Neural progenitor cell (in vitro differentiated cells): ENCODE measurements at regions not wholly inside any gene's neighbourhood (a gene's known extent, or its start where the extent isn't known, plus 50 kb on each side); places are given as distances from the start of the nearest gene placed in this dataset.

Experiments used
- DNase-seq: peaks from one replicate; pipeline ENCODE4 v3.0.0-alpha.2; 2016; ENCODE audit warnings: low spot score
- H2AFZ ChIP-seq: fragments of 200-600 bp; sonication (generic); replicated peaks from 2 replicates; pipeline ENCODE4 v1.6.1; 2016; ENCODE audit warnings: antibody characterized with exemption
- H3F3A ChIP-seq: fragments of 200-600 bp; sonication (generic); 2 replicates; pipeline ENCODE4 v1.6.1; 2016; ENCODE audit warnings: antibody characterized with exemption, low read depth
- H3K27ac ChIP-seq: fragments of 200-600 bp; sonication (generic); 2 replicates; pipeline ENCODE4 v1.5.1; 2016; ENCODE audit warnings: mild to moderate bottlenecking
- H3K27me3 ChIP-seq: fragments of 200-600 bp; sonication (generic); 2 replicates; pipeline ENCODE4 v1.6.1; 2016; ENCODE audit warnings: mild to moderate bottlenecking, moderate library complexity
- H3K36me3 ChIP-seq: fragments of 200-600 bp; sonication (generic); 2 replicates; pipeline ENCODE4 v1.5.1; 2016
- H3K4me1 ChIP-seq: fragments of 200-600 bp; sonication (generic); 2 replicates; pipeline ENCODE4 v1.6.1; 2016; ENCODE audit warnings: mixed run types
- H3K4me2 ChIP-seq: fragments of 200-600 bp; sonication (generic); 2 replicates; pipeline ENCODE4 v1.6.1; 2016
- H3K4me3 ChIP-seq: fragments of 200-600 bp; sonication (generic); 2 replicates; pipeline ENCODE4 v1.5.1; 2016
- H3K79me2 ChIP-seq: fragments of 200-600 bp; sonication (generic); 2 replicates; pipeline ENCODE4 v1.6.1; 2016; ENCODE audit warnings: low read depth
- H3K9ac ChIP-seq: fragments of 200-600 bp; sonication (generic); 2 replicates; pipeline ENCODE4 v1.6.1; 2016
- H3K9me3 ChIP-seq: fragments of 200-600 bp; sonication (generic); 2 replicates; pipeline ENCODE4 v1.5.1; 2016; ENCODE audit warnings: low read depth
- H4K20me1 ChIP-seq: fragments of 200-600 bp; sonication (generic); 2 replicates; pipeline ENCODE4 v1.6.1; 2016; ENCODE audit warnings: low read depth
- H3K27ac Mint-ChIP-seq: 3 replicates; pipeline ENCODE4 v1.8.0; 2021; ENCODE audit warnings: mixed read lengths
- H3K27me3 Mint-ChIP-seq: 2 replicates; pipeline ENCODE4 v1.8.0; 2022; ENCODE audit warnings: low read depth, mild to moderate bottlenecking, inconsistent platforms, moderate library complexity, mixed read lengths; ENCODE audit not compliant: insufficient read depth
- H3K36me3 Mint-ChIP-seq: 3 replicates; pipeline ENCODE4 v1.8.0; 2021; ENCODE audit warnings: mixed read lengths
- H3K4me1 Mint-ChIP-seq: 3 replicates; pipeline ENCODE4 v1.8.0; 2021; ENCODE audit warnings: mixed read lengths
- H3K4me3 Mint-ChIP-seq: 3 replicates; pipeline ENCODE4 v1.8.0; 2021; ENCODE audit warnings: mild to moderate bottlenecking, moderate library complexity, mixed read lengths
- H3K9me3 Mint-ChIP-seq: 3 replicates; pipeline ENCODE4 v1.8.0; 2020; ENCODE audit warnings: mixed read lengths
- CTCF ChIP-seq: fragments of 200-600 bp; sonication (generic); IDR thresholded peaks from 2 replicates; pipeline ENCODE4 v1.5.1; 2017; ENCODE audit warnings: antibody characterized with exemption, mild to moderate bottlenecking
- EZH2 ChIP-seq: fragments of 200-600 bp; sonication (generic); IDR thresholded peaks from 2 replicates; pipeline ENCODE4 v1.6.1; 2017; ENCODE audit warnings: antibody characterized with exemption, mild to moderate bottlenecking, moderate library complexity
- EZH2phosphoT487 ChIP-seq: fragments of 200-600 bp; sonication (generic); IDR thresholded peaks from 2 replicates; pipeline ENCODE4 v1.6.1; 2017; ENCODE audit warnings: antibody characterized with exemption

GRCh38 chr13:73590795-73591194 is 532.0 kb downstream of the KLF5 start:
- Histone ChIP-seq H3K4me3 (no peak overlapping the region), H3F3A (no peaks in the 10 kb centered on the region), H3K79me2 (no peaks in the 10 kb centered on the region), H3K27ac (no peak overlapping the region), H3K36me3 (no peaks in the 10 kb centered on the region), H4K20me1 (no peaks in the 10 kb centered on the region), H3K4me2 (no peak overlapping the region), H2AFZ (no peak overlapping the region), H3K9ac (no peak overlapping the region), H3K9me3 (no peaks in the 10 kb centered on the region), H3K27me3 (no peaks in the 10 kb centered on the region), H3K4me1 (no peaks in the 10 kb centered on the region)
- Mint-ChIP-seq H3K36me3 (no peaks in the 10 kb centered on the region), H3K9me3 (peaks cover under 1% of the 10 kb centered on the region), H3K4me3 (no peak overlapping the region), H3K4me1 (no peaks in the 10 kb centered on the region), H3K27ac (no peak overlapping the region), H3K27me3 (no peaks in the 10 kb centered on the region)
- DNase-seq, result no peak
- TF ChIP-seq EZH2, result no peak
- no peak for TF ChIP-seq CTCF
- no peak for TF ChIP-seq EZH2phosphoT487

GRCh38 chr13:73585236-73585635 is 526.4 kb downstream of the KLF5 start:
- H3F3A ChIP-seq, result no peaks in the 10 kb centered on the region
- no peaks in the 10 kb centered on the region for H3K27me3 Mint-ChIP-seq
- no peak overlapping the region for H3K27ac ChIP-seq
- TF ChIP-seq EZH2phosphoT487, result no peak
- no peak for TF ChIP-seq EZH2
- TF ChIP-seq CTCF, result no peak
- no peaks in the 10 kb centered on the region for H3K79me2 ChIP-seq
- no peaks in the 10 kb centered on the region for H3K27me3 ChIP-seq
- no peaks in the 10 kb centered on the region for H3K36me3 Mint-ChIP-seq
- H3K9me3 Mint-ChIP-seq, result peaks cover 8% of the 10 kb centered on the region
- no peaks in the 10 kb centered on the region for H3K4me1 Mint-ChIP-seq
- no peak for DNase-seq
- peaks cover 11% of the 10 kb centered on the region for H3K4me1 ChIP-seq
- no peaks in the 10 kb centered on the region for H4K20me1 ChIP-seq
- H3K36me3 ChIP-seq, result no peaks in the 10 kb centered on the region
- H3K4me2 ChIP-seq, result no peak overlapping the region
- no peak overlapping the region for H3K27ac Mint-ChIP-seq
- H2AFZ ChIP-seq, result no peak overlapping the region
- no peak overlapping the region for H3K4me3 Mint-ChIP-seq
- H3K4me3 ChIP-seq, result no peak overlapping the region
- no peak overlapping the region for H3K9ac ChIP-seq
- H3K9me3 ChIP-seq, result no peaks in the 10 kb centered on the region

- Histone ChIP-seq H4K20me1 (no peaks in the 10 kb centered on the region), H3K9ac (no peak overlapping the region), H3K4me3 (no peak overlapping the region), H3F3A (no peaks in the 10 kb centered on the region), H2AFZ (peak overlapping the region; percentile 30), H3K79me2 (no peaks in the 10 kb centered on the region), H3K27ac (no peak overlapping the region), H3K36me3 (no peaks in the 10 kb centered on the region), H3K4me2 (no peak overlapping the region), H3K9me3 (no peaks in the 10 kb centered on the region), H3K4me1 (peaks cover 11% of the 10 kb centered on the region), H3K27me3 (no peaks in the 10 kb centered on the region)
- H3K4me1 Mint-ChIP-seq, result no peaks in the 10 kb centered on the region
- TF ChIP-seq EZH2, result no peak
- TF ChIP-seq EZH2phosphoT487, result no peak
- no peak for TF ChIP-seq CTCF
- H3K4me3 Mint-ChIP-seq, result no peak overlapping the region
- H3K27ac Mint-ChIP-seq, result no peak overlapping the region
- DNase-seq, result peak; percentile 19
- H3K27me3 Mint-ChIP-seq, result no peaks in the 10 kb centered on the region
- no peaks in the 10 kb centered on the region for H3K36me3 Mint-ChIP-seq
- peaks cover 8% of the 10 kb centered on the region for H3K9me3 Mint-ChIP-seq
Measured at GRCh38 chr13:73583331-73583730, 524.5 kb downstream of the KLF5 start.
